ENCODE measurements at regions not wholly inside any gene's neighbourhood (a gene's known extent, or its start where the extent isn't known, plus 50 kb on each side); places are given as distances from the start of the nearest gene placed in this dataset.

DNA sequence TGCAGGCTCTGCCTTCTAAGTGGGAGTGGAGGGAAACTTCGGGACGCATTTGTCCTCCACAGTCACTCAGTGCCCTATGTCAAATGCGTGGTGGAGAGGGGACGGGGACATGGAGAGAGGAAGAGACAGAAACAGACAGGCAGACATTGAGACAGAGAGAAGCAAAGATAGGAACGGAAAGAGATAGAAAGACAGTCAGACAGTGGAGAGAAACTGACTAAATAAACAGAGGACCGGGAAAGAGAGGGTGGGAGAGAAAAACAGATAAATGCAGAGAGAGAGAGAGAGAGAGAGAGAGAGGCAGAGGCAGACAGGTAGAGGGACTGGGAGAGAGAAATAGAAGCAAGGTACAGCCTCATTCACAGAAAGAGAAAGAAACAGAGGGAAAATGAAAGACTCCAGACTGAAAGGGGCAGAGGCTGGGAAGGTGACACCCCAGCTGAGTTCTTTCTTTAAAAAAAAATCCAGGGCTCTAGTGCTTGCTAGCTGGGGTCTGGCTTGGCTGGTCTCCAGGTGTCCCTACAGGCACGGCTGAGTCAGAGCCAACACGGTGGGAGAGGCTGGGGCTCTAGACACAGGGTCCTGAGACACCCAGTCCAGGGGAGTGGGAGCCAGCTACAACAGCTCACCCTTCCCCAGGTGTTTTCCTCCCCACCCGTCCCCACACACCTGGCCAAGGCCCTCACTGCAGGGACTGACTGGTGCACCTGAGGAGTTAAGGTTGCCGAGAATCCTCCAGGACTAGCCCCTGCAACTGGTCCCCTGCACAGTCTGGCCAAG lies 506.1 kb upstream of the PROK2 start:
- no peak for DNase-seq

DNA sequence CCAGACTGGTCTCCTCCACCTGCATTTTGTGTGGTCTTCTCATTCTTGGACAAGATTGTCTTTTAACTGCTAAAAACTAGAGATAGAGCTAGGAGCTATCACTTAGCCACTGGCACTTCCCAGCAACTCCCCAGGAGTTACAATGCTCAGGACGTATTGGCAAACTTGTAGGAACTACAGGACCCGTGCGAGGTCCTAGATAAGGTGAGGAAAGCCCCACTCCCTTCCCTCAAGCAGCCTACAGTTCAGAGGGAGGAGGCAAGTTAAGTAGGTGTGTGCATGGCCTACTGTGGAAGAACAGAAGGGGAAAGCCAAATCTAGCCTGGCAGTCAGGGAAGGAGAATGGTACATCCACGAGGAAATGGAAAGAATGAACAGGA lies 504.7 kb upstream of the PROK2 start:
- DNase-seq, result no peak

DNA sequence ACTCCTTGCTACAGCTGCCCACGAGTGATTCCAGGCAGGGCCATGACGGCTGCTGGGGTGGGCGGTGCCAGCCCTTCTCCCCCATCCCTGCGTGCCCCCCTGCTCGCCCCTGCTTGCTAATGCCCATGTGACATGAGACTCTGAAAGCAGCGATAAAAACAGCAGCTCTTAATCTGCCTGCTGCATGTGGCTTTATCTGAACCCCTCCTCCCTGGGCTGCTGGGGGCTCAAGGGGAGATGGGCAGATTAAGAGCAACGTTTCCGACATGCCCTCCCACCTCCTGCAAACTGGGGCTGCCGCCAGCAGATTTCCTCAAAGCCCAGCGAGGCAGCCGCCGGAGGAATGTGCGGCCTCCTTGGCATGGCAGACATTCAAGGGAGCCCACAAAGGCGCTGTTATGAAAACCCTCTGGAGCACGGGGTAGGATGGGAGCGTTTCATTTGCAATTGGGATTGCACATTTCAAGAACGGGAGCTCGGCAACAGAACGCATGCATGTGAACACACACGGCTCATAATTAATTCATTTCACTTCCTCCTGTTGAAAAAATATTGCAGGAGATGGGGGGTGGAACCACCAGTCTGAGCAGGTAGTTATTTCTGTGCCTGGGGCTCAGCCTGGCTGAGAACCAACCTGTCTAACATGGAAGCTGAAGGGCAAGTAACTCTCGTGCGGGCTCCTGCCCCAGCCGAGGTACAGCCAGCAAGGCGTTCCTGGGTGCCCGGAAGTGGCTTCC lies 504.2 kb upstream of the PROK2 start:
- peak; percentile 19 for DNase-seq

DNA sequence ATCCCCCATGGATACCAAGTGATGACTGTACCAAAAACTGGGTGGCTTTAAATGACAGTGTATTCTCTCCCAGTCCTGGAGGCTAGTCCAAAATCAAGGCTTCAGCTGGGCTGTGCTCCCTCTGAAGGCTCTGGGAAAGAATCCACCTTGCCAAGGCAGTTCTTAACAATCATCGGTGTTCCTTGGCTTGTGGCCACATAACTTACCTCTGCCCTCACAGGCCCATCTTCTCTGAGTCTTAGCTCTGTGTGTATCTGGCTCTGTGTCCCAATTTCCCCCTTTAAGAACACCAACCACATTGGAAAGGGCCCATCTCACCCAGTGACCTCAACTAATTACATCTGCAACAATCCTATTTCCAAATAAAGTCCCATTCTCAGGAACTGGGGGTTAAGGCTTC lies 503.0 kb upstream of the PROK2 start:
- no peak for DNase-seq

DNA sequence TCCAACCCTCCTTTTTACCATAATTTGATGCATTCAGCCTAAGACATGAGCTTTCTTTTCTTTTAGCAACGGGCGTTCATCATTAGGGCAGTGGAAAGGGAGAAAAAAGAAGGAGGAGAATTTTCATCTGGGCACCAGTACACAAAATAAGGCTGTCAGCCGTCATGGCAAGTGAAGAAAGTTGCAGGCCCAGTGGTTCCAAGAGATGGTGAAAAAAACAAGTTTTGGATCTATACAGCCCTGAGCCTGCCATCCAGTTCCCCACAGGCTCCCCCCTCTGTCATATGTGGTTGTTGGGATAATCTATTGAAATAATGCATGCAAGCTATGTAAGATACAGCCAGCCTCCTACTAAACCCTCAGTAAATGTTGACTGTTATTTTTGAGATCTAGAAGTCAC lies 500.6 kb upstream of the PROK2 start:
- no peak for DNase-seq

DNA sequence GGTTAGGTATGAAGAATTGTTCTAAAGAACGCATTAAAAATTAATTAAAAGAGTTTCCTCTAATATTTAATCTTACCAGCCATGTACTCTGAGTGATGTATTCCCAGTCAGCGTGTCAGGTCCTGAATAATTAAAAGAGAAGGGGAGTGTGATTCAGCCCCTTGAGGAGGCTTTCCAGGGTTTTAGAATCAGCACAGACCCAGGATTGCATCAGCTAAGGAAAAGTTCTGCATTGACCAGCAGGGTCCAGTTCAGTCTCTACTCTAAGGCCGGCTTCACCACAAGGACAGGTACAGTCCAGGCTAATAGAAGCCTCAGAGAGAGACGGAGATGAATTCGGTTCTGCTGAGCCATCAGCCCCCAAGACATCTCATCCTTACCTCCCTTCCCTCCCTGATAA lies 499.5 kb upstream of the PROK2 start:
- no peak for DNase-seq

DNA sequence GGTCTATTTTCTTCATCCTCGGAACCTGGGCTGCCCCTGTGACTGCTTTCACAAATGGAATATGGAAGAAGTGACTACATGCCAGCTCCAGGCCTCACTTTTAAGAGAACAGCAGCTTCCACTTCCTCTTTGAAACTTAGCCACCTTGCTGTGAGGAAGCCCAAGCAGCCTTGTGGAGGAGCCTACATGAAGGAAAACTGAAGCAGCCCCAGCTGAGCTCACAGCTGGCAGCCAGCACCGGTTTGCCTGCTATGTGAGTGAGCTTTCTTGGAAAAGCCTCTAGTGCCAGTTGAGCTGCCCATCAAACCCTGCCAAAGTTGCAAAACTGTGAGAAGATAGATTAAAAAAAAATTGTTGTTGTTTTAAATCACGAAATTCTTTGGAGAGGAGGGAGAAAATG lies 498.0 kb upstream of the PROK2 start:
- no peak for DNase-seq

DNA sequence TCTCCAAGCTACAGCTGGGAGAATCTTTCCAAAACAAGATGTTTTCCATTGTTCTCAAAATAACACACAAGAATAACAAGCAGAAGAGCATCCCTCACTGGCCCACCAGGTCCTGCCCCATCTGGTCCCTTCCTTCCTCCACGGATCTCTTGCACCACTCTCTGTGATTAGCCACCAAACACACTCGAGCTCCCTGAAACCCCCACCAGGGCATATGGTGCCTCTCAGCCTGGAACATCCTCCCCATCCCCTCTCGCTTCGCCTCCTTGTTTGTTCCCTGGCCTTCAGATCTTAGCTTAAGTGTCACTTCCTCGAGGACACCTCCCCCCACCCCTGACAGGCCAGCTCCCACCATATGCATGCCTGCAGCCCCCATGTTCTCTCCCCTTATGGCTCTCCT lies 496.6 kb upstream of the PROK2 start:
- DNase-seq, result no peak

DNA sequence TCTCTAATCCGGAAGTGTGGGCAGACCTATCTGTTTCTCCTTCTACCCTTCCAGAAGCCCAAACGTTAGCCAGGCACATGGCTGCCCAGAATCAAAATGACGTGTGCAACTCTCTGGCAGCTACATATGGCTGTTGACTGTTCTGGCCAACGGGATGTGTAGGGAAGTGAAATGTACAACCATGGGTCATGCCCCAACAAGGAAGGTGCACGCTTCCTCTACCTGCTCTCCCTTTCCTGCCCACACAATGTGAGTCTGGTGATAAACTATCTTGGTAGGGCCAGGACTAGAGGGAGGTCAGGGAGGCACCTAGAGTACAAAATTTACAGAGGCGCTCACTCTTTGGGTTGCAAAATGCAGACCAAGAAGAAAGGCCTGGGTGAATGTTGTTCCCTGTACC lies 495.9 kb upstream of the PROK2 start:
- DNase-seq, result no peak

DNA sequence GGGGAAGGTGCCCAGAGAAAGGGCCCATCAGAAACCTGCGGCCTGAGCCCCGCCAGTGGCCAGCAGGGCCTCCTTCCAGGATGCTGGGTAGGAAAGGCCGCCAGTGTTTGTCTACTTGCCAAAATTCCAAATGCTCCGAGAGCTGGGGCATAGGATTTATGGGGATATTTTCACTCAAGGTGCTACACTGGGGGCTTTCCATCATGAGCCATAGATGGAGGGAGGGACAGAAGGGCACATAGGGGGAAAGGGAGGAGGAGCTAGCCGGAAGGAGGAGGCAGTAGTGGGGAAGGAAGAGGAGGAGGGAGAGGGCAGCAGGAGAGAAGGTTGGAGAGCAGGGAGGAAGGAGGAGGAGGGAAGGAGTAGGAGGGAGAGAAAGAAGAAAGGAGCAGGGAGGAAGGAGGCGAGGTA lies 494.7 kb upstream of the PROK2 start:
- DNase-seq, result no peak

DNA sequence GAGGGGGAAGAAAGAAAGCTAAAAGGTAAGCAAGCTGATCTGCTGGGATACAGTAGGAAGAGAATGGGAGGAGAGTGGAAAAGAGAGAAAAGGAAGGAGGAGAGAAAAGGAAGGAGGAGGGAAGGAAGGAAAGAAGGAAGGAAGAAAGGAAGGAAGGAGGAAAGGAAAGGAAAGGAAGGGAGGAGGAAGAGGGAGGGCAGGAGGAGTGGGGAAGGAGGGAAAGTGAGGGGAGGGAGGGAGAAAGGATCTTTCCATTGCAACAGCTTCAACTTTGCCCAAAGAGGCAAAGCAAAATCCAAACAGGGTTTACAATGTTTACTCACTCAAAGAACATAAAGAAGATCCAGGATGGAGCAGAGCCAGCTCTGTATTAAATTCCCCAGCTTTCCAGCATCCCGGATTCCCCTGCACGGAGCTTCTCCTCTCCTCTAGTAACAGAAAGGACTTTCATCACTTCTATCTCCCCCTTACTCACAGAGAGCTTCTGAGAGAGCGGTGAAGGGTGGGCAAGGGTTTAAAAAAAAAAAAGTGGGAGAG lies 494.2 kb upstream of the PROK2 start:
- DNase-seq, result no peak

DNA sequence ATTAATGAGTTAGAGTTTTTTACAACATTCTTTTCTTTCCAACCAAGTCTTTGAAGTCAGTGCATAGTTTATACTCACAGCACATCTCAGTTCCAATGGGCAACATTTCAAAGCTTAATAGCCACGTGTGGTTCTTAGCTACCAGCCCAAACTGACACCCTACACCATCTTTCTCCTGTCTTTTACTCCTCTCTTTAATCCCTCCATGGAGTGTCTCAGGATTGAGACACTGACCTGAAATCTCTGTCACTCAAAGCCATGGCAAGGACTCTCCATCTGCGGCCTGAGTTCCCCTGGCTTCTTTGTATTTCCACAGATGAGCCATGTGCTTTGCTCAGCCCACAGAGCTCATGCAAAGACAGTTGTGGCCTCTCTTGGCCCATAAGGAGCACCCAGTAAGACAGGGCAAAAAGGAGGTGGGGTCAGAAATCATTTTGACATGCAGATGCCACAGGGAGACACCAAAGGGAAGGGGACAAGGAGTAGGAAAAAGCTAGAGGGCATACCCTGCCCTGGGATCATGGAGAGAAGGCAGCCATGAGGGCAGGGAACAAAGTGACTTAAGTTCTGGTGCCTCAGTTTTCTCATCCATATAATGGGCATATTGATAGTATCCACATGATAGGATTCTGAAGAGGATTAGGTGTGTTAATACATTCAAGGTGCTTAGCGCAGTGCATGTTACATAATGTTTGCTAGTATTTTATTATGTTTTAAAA lies 493.6 kb upstream of the PROK2 start:
- DNase-seq, result no peak

DNA sequence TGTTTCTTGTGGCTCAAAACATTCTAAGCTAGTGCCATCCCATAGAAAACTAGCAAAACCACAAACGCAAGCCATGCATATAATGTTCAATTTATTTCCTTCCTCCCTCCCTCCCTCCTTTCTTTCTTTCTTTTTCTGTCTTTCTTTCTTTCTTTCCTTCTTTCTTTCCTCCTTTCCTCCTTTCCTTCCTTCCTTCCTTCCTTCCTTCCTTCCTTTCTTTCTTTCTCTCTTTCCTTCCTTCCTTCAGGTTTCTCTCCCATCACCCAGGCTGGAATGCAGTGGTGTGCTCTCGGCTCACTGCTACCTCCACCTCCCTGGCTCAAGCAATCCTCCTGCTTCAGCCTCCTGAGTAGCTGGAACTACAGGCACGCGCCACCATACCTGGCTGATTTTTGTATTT lies 492.8 kb upstream of the PROK2 start:
- no peak for DNase-seq

DNA sequence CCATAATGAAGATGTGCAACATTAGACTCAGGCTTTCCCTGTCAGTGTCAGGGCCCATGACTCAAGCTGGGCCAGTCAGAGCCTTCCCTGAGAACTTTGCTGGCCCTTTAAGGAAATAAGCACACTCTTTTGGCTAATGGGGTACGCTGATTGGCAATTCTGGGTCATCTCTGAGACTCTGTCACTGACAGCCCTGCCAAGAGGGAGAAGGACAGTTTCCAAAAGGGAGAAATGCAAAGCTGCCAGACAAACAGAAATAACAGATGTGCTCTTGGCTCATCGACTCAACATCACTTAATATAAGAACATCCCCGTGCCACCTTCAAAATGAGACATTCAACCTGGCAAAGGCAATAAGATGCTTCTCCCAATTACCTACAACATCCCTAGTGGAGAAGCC lies 491.9 kb upstream of the PROK2 start:
- no peak for DNase-seq

DNA sequence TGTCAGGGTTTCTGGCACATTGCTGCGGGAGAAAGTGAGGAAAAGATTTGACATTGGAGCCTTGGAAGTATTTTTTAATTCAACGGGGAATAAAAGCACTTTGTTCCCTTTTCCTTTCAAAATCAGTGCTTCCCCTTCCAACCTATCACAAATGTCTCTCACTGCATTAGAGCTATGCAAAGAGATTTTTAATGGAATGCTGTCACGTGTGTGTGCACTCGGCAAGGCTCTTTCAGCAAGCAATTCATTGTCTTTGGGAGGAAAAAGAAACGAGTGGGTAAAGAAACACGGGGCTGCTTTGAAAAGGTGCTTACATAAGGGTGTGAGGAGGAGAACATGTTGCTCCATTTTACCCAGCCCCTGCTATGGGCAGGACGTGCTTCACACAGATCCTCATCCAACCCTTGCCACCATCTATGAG lies 490.4 kb upstream of the PROK2 start:
- DNase-seq, result no peak

DNA sequence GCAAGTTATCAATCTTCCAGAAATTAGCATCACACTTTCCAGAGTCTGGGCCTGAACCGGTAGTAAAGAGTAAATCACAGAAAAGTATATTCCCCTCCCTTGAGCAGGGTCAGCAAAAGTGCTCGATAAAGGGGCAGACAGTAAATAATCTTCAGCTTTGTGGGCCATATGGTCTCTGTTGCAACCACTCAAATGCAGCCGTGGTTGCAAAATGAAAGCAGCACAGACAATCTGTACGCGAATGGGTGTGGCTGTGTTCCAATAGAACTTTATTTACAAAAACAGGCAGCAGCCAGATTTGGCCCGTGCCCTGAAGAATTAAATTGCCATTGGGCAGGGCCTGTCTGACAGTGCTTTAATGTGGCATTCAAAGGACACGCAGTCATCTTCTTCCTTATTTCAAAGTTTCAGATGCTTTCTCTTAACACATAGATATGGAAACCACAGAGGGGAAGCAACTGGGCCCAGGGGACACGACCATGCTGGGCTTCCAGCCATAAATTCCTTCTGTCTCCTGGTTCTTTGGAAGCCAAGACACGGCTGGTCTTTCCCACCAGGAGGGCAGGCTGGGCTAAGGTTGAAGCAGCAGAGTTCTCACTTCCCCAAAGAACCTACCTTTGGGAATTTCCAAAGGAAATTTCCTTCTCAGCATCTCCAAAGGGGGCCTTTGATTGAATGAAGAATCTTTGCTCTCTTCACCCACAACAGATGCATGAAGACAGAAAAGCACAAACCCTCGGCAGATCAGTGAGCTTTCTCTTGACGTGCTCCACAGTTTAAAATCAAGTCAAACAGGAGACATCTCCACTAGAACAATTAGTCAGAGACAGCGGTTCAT lies 489.8 kb upstream of the PROK2 start:
- peak; percentile 29 for DNase-seq

DNA sequence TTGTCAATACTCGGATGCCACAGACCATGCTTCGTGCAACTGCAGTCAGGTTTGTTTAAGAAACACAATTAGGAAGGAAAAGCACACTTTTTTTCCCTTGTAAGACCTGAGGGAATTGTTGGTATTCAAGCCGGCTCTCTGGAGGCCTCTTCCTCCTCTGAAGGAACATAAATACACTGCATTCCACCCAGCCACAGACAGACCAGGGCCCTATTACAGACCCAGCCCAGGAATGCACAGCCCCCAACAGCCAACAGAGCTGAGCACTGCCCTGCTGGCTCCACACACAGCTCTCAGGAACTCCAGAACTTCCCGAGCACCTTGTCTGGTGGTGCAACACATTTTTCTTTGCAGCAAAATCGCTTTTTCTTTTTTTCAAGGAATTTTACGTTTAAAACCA lies 488.7 kb upstream of the PROK2 start:
- DNase-seq, result no peak

DNA sequence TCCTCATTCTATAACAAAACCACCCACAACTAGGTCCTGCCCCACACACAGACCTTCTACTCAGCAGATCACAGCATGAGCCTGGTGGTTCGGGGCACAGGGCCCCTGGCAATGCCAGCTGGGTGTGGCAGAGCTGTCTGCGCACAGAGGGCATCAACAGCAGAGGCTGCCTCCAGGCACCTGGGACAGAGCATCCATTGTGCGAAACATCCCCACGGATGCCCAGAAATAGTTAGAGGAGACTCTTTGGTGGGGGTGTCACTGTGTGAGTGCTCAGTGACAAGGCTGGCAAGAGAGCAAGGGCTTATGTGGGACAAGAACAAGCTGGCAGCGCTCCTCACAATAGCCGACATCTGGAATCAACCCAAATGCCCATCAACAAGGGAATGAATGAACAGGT lies 487.4 kb upstream of the PROK2 start:
- no peak for DNase-seq

DNA sequence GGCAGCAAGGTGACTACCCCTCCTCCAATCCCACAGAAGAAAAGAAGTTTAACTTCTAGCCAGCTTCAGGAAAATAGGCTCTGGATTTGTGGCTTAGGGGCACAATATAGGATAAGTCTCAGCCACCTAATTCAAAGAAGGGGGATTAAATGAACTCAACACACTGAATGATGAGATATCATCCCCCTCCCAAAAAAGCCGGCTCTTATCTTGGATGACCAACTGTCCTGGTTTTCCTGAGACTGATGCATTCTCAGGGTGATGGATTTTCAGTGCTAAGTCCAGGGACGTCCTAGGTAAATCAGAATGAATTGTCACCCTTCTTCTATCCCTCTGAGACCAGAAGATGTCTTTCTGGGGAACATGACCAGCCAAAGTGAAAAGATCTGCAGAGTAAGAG lies 487.0 kb upstream of the PROK2 start:
- no peak for DNase-seq

DNA sequence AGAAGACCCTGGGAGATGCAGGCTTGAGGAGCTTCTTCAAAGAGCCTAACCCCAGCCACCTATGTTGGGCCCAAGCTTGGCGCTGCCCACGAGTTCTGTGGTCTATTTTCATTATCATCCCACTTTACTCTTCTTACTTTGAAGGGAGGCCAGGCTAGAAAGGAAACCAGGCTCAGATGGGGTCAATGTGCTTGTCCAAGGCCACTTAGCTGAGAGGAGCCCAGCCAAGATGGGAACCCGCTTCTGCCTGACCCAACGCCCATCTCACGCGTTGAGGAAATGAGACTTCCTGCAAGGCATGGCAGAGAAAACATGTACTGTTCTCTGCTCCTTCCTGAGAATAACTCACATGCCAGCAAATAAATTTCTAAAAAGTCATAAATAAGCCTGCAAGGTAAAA lies 486.3 kb upstream of the PROK2 start:
- peak; percentile 17 for DNase-seq

DNA sequence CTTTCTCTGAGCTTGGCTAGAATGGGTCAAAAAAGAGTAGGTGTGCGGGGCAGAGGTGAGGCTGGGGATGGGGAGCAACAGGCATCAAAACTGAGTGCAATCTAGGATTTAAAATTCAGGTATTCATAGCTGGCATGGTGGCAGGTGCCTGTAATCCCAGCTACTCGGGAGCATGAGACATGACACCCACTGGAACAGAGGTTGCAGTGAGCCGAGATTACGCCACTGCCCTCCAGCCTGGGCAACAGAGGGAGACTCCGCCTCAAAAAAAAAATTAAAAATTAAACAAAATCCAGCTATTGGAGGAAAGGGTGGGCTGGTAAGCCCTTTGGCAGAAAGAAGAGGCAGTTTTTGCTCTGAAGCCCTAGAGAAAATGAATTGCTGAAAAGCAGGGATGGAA lies 485.8 kb upstream of the PROK2 start:
- DNase-seq, result no peak

DNA sequence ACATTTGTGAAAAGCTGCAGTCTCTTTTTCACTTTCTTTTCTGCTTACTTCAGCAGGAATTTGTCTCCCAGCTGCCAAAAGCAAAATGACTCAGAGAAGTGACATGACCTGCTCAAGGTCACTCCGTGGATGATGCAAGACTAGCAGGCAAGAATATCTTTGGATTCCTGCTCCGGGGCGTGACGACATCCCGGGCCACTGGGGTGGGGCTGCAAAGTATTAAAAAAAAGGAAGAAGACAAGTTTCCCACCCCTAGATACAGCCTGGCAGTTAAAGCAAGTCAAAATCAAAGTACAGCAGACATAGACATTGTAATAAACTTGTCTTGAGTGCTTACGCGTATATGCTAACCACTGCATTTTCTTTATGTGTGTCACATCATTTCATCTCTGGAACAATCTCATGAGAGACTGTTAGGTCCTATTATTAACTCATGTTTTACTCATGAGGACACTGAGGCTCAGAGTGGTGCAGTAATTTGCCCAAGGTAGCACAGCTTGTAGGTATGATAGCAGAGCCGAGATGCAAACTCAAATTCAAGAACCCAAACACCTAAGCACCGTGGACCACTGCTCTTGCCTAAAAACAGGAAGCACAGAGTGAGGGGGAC lies 485.2 kb upstream of the PROK2 start:
- DNase-seq, result no peak
